Vagina (tissue), 2 donors: ENCODE measurements at regions not wholly inside any gene's neighbourhood (a gene's known extent, or its start where the extent isn't known, plus 50 kb on each side); places are given as distances from the start of the nearest gene placed in this dataset.

ENCODE experiments used
- POLR2A ChIP-seq, 2 donors: fragments of 450-650 bp; IDR thresholded peaks; one replicate each; pipeline ENCODE4 v1.6.1; 2017; ENCODE audit warnings: antibody characterized with exemption in 2 of 2, mild to moderate bottlenecking in 2 of 2, moderate library complexity in 2 of 2
- POLR2AphosphoS5 ChIP-seq, 2 donors: sonication (generic); formaldehyde crosslinking; IDR thresholded peaks; one replicate each; pipeline ENCODE4 v1.9.0; 2017; ENCODE audit warnings: antibody characterized with exemption in 2 of 2, mild to moderate bottlenecking in 2 of 2, low read depth in 1 of 2; ENCODE audit not compliant: insufficient read depth in 1 of 2
- TF ChIP-seq, protein P1 (sequence below), 3 experiments: fragments of 450-650 bp in 2 of 3; fragments of 200-600 bp in 1 of 3; sonication (generic) in 1 of 3; IDR thresholded peaks; one replicate each; pipeline ENCODE4 v1.5.1; 2017 to 2019; ENCODE audit warnings: antibody characterized with exemption in 3 of 3, mild to moderate bottlenecking in 2 of 3, moderate library complexity in 2 of 3

DNA sequence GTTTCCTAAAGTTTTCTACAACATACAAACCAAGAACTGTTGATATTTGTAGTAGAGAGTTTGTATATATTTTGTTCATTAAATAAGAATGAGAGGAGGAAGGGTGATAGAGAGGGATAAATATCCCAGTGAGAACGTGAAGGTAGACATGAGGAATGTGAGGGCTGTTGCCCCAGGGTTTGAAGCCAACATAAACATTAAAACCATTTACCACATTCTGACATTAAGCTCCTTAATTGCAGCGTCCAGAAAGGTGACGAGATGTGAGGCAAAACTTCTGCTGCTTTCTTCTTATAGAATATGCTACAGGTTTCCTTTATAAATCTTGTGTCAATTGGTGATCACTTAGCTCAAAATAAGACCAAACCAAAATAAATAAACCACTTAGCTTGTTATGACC, 267.8 kb upstream of the CNTN4 start:
- TF ChIP-seq, protein P1, sequence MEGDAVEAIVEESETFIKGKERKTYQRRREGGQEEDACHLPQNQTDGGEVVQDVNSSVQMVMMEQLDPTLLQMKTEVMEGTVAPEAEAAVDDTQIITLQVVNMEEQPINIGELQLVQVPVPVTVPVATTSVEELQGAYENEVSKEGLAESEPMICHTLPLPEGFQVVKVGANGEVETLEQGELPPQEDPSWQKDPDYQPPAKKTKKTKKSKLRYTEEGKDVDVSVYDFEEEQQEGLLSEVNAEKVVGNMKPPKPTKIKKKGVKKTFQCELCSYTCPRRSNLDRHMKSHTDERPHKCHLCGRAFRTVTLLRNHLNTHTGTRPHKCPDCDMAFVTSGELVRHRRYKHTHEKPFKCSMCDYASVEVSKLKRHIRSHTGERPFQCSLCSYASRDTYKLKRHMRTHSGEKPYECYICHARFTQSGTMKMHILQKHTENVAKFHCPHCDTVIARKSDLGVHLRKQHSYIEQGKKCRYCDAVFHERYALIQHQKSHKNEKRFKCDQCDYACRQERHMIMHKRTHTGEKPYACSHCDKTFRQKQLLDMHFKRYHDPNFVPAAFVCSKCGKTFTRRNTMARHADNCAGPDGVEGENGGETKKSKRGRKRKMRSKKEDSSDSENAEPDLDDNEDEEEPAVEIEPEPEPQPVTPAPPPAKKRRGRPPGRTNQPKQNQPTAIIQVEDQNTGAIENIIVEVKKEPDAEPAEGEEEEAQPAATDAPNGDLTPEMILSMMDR (IDR thresholded peaks at IDR 0.05) = no peak
- no peak for TF ChIP-seq POLR2A (IDR thresholded peaks at IDR 0.05)
- TF ChIP-seq POLR2AphosphoS5 (IDR thresholded peaks at IDR 0.05; ENCODE audit: insufficient read depth in 1 of 2, low read depth in 1 of 2) = no peak
